Gastrocnemius medialis (tissue), 4 donors: ENCODE measurements at regions not wholly inside any gene's neighbourhood (a gene's known extent, or its start where the extent isn't known, plus 50 kb on each side); places are given as distances from the start of the nearest gene placed in this dataset.

ENCODE experiments used
- ATAC-seq, 2 donors: fragments of 150-250 bp; one replicate each; pipeline ENCODE4 v1.9.1; 2016
- DNase-seq, 2 donors: peaks; one replicate each; pipeline ENCODE4 v3.0.0-alpha.2; 2019
- H3K27ac ChIP-seq, 4 donors: fragments of 200-600 bp; sonication (generic); 1 replicate in 1 of 4; 2 replicates in 3 of 4; pipeline ENCODE4 v1.5.1; 2016 to 2018; ENCODE audit warnings: mild to moderate bottlenecking in 2 of 4, moderate library complexity in 1 of 4
- H3K27me3 ChIP-seq, 3 donors: fragments of 200-600 bp; sonication (generic) in 2 of 3; 1 replicate in 1 of 3; 2 replicates in 2 of 3; pipeline versions ENCODE4 v1.5.1 to v1.6.0; 2016 to 2019; ENCODE audit warnings: mild to moderate bottlenecking in 1 of 3, moderate library complexity in 1 of 3
- H3K36me3 ChIP-seq, 2 donors: fragments of 200-600 bp; sonication (generic) in 1 of 2; one replicate each; pipeline ENCODE4 v1.5.1; 2017 to 2018
- H3K4me1 ChIP-seq, 2 donors: fragments of 200-600 bp; sonication (generic) in 1 of 2; one replicate each; pipeline ENCODE4 v1.5.1; 2016 to 2017; ENCODE audit warnings: mild to moderate bottlenecking in 2 of 2
- H3K4me3 ChIP-seq, 4 donors: fragments of 200-600 bp; sonication (generic) in 3 of 4; 1 replicate in 1 of 4; 2 replicates in 3 of 4; pipeline ENCODE4 v1.5.1; 2016 to 2019; ENCODE audit warnings: mild to moderate bottlenecking in 2 of 4
- H3K9me3 ChIP-seq, 3 donors: fragments of 200-600 bp; sonication (generic) in 2 of 3; 1 replicate in 1 of 3; 2 replicates in 2 of 3; pipeline ENCODE4 v1.5.1; 2016 to 2019
- CTCF ChIP-seq, 5 experiments: fragments of 450-650 bp in 3 of 5; fragments of 200-600 bp in 2 of 5; sonication (generic) in 2 of 5; IDR thresholded peaks in 4 of 5; conservative IDR thresholded peaks in 1 of 5; 1 replicate in 4 of 5; 2 replicates in 1 of 5; pipeline ENCODE4 v1.5.1; 2016 to 2019; ENCODE audit warnings: antibody characterized with exemption in 5 of 5, mild to moderate bottlenecking in 3 of 5, moderate library complexity in 3 of 5
- POLR2A ChIP-seq, 2 donors: fragments of 450-650 bp; IDR thresholded peaks; one replicate each; pipeline ENCODE4 v1.6.1; 2017; ENCODE audit warnings: antibody characterized with exemption in 2 of 2, mild to moderate bottlenecking in 2 of 2, moderate library complexity in 2 of 2
- in situ Hi-C, 4 donors: fragments of 200-750 bp; cut with MboI; loops; one replicate each; pipeline versions ENCODE4 v1.15.0 to v1.8.0; 2017; ENCODE audit warnings: low sequenced_read_pairs in 4 of 4
- intact Hi-C: fragments of 100-400 bp; cut with DNase I; formaldehyde crosslinking; loops from one replicate; pipeline ENCODE4 v1.15.1; 2023; ENCODE audit warnings: low total_unique reads

- H3K4me1 ChIP-seq = peaks cover 6% of the 10 kb centered on the region in 2 donors
- H3K36me3 ChIP-seq = no peaks in the 10 kb centered on the region
- H3K9me3 ChIP-seq = peaks cover 0 to 15% (median 0%) of the 10 kb centered on the region in 3 donors
- peak overlapping the region; percentile 28 to 64 (median 49) for H3K27ac ChIP-seq
- no peak overlapping the region for H3K4me3 ChIP-seq
- DNase-seq (peak; percentile 50 to 76), ATAC-seq (peak; percentile 88 to 97)
- H3K27me3 ChIP-seq = no peaks in the 10 kb centered on the region
- TF ChIP-seq CTCF (IDR thresholded peaks at IDR 0.05 in 4 of 5, conservative IDR thresholded peaks at IDR 0.05 in 1 of 5) (no peak), POLR2A (IDR thresholded peaks at IDR 0.05) (no peak)
- intact Hi-C loops = no loop called here
- in situ Hi-C loops = no loop called here
Observed at GRCh38 chr6:150299873-150300485, 68.8 kb upstream of the IYD start.

GRCh38 chr6:150301846-150302519 lies 66.8 kb upstream of the IYD start:
- Histone ChIP-seq H3K27ac (no peak overlapping the region), H3K4me3 (no peak overlapping the region), H3K4me1 (peaks cover 6% of the 10 kb centered on the region in 2 donors), H3K27me3 (no peaks in the 10 kb centered on the region), H3K9me3 (peaks cover 0 to 11% (median 0%) of the 10 kb centered on the region in 3 donors), H3K36me3 (no peaks in the 10 kb centered on the region)
- DNase-seq (no peak), ATAC-seq (no peak)
- intact Hi-C loops = no loop called here
- TF ChIP-seq CTCF (IDR thresholded peaks at IDR 0.05 in 4 of 5, conservative IDR thresholded peaks at IDR 0.05 in 1 of 5) = no peak
- no peak for TF ChIP-seq POLR2A (IDR thresholded peaks at IDR 0.05)
- in situ Hi-C loops = no loop called here

GRCh38 chr6:150302520-150303176 lies 66.2 kb upstream of the IYD start:
- no peak overlapping the region for H3K27ac ChIP-seq
- in situ Hi-C loops = no loop called here
- no peak for ATAC-seq

GRCh38 chr6:150303256-150303655 lies 65.6 kb upstream of the IYD start:
- no peaks in the 10 kb centered on the region for H3K36me3 ChIP-seq
- no peak for TF ChIP-seq CTCF (IDR thresholded peaks at IDR 0.05 in 4 of 5, conservative IDR thresholded peaks at IDR 0.05 in 1 of 5)
- no peak for TF ChIP-seq POLR2A (IDR thresholded peaks at IDR 0.05)
- peaks cover 6% of the 10 kb centered on the region in 2 donors for H3K4me1 ChIP-seq
- no peak overlapping the region for H3K4me3 ChIP-seq
- H3K27ac ChIP-seq = no peak overlapping the region
- no peak for DNase-seq
- ATAC-seq = no peak
- H3K9me3 ChIP-seq = peaks cover 0 to 2% (median 0%) of the 10 kb centered on the region in 3 donors
- H3K27me3 ChIP-seq = no peaks in the 10 kb centered on the region
- intact Hi-C loops = no loop called here
- in situ Hi-C loops = no loop called here

More at GRCh38 chr6:150302520-150303176, 66.2 kb upstream of the IYD start:
- intact Hi-C loops = no loop called here
- Histone ChIP-seq H3K4me1 (peaks cover 6% of the 10 kb centered on the region in 2 donors), H3K4me3 (no peak overlapping the region), H3K9me3 (peaks cover 0 to 5% (median 0%) of the 10 kb centered on the region in 3 donors), H3K36me3 (no peaks in the 10 kb centered on the region), H3K27me3 (no peaks in the 10 kb centered on the region)
- DNase-seq = no peak
- TF ChIP-seq POLR2A (IDR thresholded peaks at IDR 0.05) = no peak
- no peak for TF ChIP-seq CTCF (IDR thresholded peaks at IDR 0.05 in 4 of 5, conservative IDR thresholded peaks at IDR 0.05 in 1 of 5)
